ENCODE measurements at regions not wholly inside any gene's neighbourhood (a gene's known extent, or its start where the extent isn't known, plus 50 kb on each side); places are given as distances from the start of the nearest gene placed in this dataset.
A peak's percentile ranks its signal among the peaks of the same experiment; 100 is the strongest.

- no peak for TF ChIP-seq CTCF (conservative IDR thresholded peaks at IDR 0.05; ENCODE audit: control insufficient read depth, insufficient read depth, low read depth, low read length)
- no peak for DNase-seq (ENCODE audit: low read depth)
- H3K4me3 ChIP-seq (ENCODE audit: control insufficient read depth, low read depth, low read length): no peak overlapping the region
Measured at GRCh38 chr12:76155157-76155670, 70.7 kb upstream of the NAP1L1 start.

GRCh38 chr12:76153616-76154015 lies 69.1 kb upstream of the NAP1L1 start:
- DNase-seq (ENCODE audit: low read depth): no peak
- H3K4me3 ChIP-seq (ENCODE audit: control insufficient read depth, low read depth, low read length): no peak overlapping the region
- no peak for TF ChIP-seq CTCF (conservative IDR thresholded peaks at IDR 0.05; ENCODE audit: control insufficient read depth, insufficient read depth, low read depth, low read length)

GRCh38 chr12:76152181-76152807 lies 67.8 kb upstream of the NAP1L1 start:
- no peak overlapping the region for H3K4me3 ChIP-seq (ENCODE audit: control insufficient read depth, low read depth, low read length)
- DNase-seq (ENCODE audit: low read depth): no peak
- no peak for TF ChIP-seq CTCF (conservative IDR thresholded peaks at IDR 0.05; ENCODE audit: control insufficient read depth, insufficient read depth, low read depth, low read length)

GRCh38 chr12:76144245-76144549 lies 59.7 kb upstream of the NAP1L1 start:
- TF ChIP-seq CTCF (conservative IDR thresholded peaks at IDR 0.05; ENCODE audit: control insufficient read depth, insufficient read depth, low read depth, low read length): no peak
- DNase-seq (ENCODE audit: low read depth): peak; percentile 51
- no peak overlapping the region for H3K4me3 ChIP-seq (ENCODE audit: control insufficient read depth, low read depth, low read length)

GRCh38 chr12:76143343-76144244 lies 59.1 kb upstream of the NAP1L1 start:
- no peak for TF ChIP-seq CTCF (conservative IDR thresholded peaks at IDR 0.05; ENCODE audit: control insufficient read depth, insufficient read depth, low read depth, low read length)
- DNase-seq (ENCODE audit: low read depth): no peak

GRCh38 chr12:76142305-76142704 lies 57.8 kb upstream of the NAP1L1 start:
- DNase-seq (ENCODE audit: low read depth): no peak
- no peak for TF ChIP-seq CTCF (conservative IDR thresholded peaks at IDR 0.05; ENCODE audit: control insufficient read depth, insufficient read depth, low read depth, low read length)
- no peak overlapping the region for H3K4me3 ChIP-seq (ENCODE audit: control insufficient read depth, low read depth, low read length)

More at GRCh38 chr12:76143343-76144244, 59.1 kb upstream of the NAP1L1 start:
- no peak overlapping the region for H3K4me3 ChIP-seq (ENCODE audit: control insufficient read depth, low read depth, low read length)

Measured in fibroblast of mammary gland (primary cell).